ENCODE measurements at regions not wholly inside any gene's neighbourhood (a gene's known extent, or its start where the extent isn't known, plus 50 kb on each side); places are given as distances from the start of the nearest gene placed in this dataset.

- TF ChIP-seq, protein P1, sequence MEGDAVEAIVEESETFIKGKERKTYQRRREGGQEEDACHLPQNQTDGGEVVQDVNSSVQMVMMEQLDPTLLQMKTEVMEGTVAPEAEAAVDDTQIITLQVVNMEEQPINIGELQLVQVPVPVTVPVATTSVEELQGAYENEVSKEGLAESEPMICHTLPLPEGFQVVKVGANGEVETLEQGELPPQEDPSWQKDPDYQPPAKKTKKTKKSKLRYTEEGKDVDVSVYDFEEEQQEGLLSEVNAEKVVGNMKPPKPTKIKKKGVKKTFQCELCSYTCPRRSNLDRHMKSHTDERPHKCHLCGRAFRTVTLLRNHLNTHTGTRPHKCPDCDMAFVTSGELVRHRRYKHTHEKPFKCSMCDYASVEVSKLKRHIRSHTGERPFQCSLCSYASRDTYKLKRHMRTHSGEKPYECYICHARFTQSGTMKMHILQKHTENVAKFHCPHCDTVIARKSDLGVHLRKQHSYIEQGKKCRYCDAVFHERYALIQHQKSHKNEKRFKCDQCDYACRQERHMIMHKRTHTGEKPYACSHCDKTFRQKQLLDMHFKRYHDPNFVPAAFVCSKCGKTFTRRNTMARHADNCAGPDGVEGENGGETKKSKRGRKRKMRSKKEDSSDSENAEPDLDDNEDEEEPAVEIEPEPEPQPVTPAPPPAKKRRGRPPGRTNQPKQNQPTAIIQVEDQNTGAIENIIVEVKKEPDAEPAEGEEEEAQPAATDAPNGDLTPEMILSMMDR (IDR thresholded peaks at IDR 0.05; ENCODE audit: low read depth, low read length), result no peak
- no peak for TF ChIP-seq EZH2phosphoT487 (IDR thresholded peaks at IDR 0.05; ENCODE audit: low read depth)
Measured at GRCh38 chr3:139263798-139264197, 80.0 kb upstream of the MRPS22 start.

Measured in OCI-LY3 (cell line).